GM12878 (cell line): ENCODE measurements at regions not wholly inside any gene's neighbourhood (a gene's known extent, or its start where the extent isn't known, plus 50 kb on each side); places are given as distances from the start of the nearest gene placed in this dataset.

Source experiments
- ATAC-seq: fragments of 200-7000 bp; cut with Tn5 transposase; 3 replicates; pipeline ENCODE4 v1.9.1; 2020; ENCODE audit warnings: mild to moderate bottlenecking, moderate library complexity
- BruUV-seq: library from RNA; stranded (reverse); fragments of 400-500 nt; replicated peaks from 2 replicates; lab custom pipeline; 2021; lab: Mats Ljungman, UMichigan
- CTCF ChIA-PET: fragments of 300-600 bp; sonication (Branson Sonifier 250); formaldehyde crosslinking; extraction: SDS; loops from one replicate; lab custom pipeline; 2021; ENCODE audit warnings: inconsistent platforms; lab: Yijun Ruan, JAX
- POLR2A ChIA-PET: fragments of 350-600 bp; formaldehyde crosslinking; extraction: SDS; loops from one replicate; lab custom pipeline; 2021; ENCODE audit warnings: inconsistent platforms; lab: Charles Lee
- RAD21 ChIA-PET: fragments of 300-600 bp; sonication (Branson Sonifier 250); formaldehyde crosslinking; loops from one replicate; lab custom pipeline; 2023; ENCODE audit warnings: antibody characterized with exemption; ENCODE audit not compliant: unreplicated experiment; lab: Charles Lee
- SMC1A ChIA-PET: fragments of 300-600 bp; sonication (Branson Sonifier 250); formaldehyde crosslinking; loops from one replicate; lab custom pipeline; 2023; ENCODE audit not compliant: unreplicated experiment, uncharacterized antibody; lab: Charles Lee
- DNase-seq: peaks from one replicate; pipeline ENCODE4 v3.0.0-alpha.2; 2011; ENCODE audit warnings: low read depth, low spot score
- FAIRE-seq: peaks from 3 replicates; lab custom pipeline; 2011; peaks lifted over from hg19 to GRCh38; lab: Jason Lieb, UNC
- H2AFZ ChIP-seq: 2 replicates; pipeline ENCODE4 v1.6.0; 2011; ENCODE audit warnings: low read depth, low read length, control low read depth; ENCODE audit not compliant: control insufficient read depth
- H3K27ac ChIP-seq: 2 replicates; pipeline ENCODE4 v1.5.1; 2011; ENCODE audit warnings: control low read depth; ENCODE audit not compliant: control insufficient read depth, insufficient read depth
- H3K27me3 ChIP-seq, 2 experiments: replicated peaks in 1 of 2; 2 replicates each; pipeline versions ENCODE4 v1.6.0 to v1.6.1; 2011; ENCODE audit warnings: low read length in 1 of 2; ENCODE audit not compliant: control insufficient read depth in 2 of 2, insufficient read depth in 2 of 2
- H3K36me3 ChIP-seq, 2 experiments: 2 replicates each; pipeline ENCODE4 v1.5.1; 2011; ENCODE audit warnings: low read length in 1 of 2; ENCODE audit not compliant: control insufficient read depth in 2 of 2, insufficient read depth in 2 of 2
- H3K4me1 ChIP-seq: 2 replicates; pipeline ENCODE4 v1.6.1; 2011; ENCODE audit warnings: mild to moderate bottlenecking, low read length, moderate library complexity, mixed read lengths; ENCODE audit not compliant: control insufficient read depth, insufficient read depth
- H3K4me2 ChIP-seq: 2 replicates; pipeline ENCODE4 v1.6.0; 2011; ENCODE audit warnings: control low read depth; ENCODE audit not compliant: control insufficient read depth, insufficient read depth
- H3K4me3 ChIP-seq: fragments of 200-600 bp; sonication (generic); 2 replicates; pipeline ENCODE4 v1.5.1; 2016
- H3K79me2 ChIP-seq: 2 replicates; pipeline ENCODE4 v1.6.0; 2011; ENCODE audit warnings: low read length; ENCODE audit not compliant: control insufficient read depth, insufficient read depth
- H3K9ac ChIP-seq: 2 replicates; pipeline ENCODE4 v1.8.0; 2011; ENCODE audit warnings: low read length, control low read depth, mixed read lengths; ENCODE audit not compliant: control insufficient read depth, insufficient read depth
- H3K9me3 ChIP-seq: replicated peaks from 3 replicates; pipeline ENCODE4 v1.5.1; 2011; ENCODE audit warnings: mild to moderate bottlenecking, low read length; ENCODE audit not compliant: control insufficient read depth, insufficient read depth
- H4K20me1 ChIP-seq: 2 replicates; pipeline ENCODE4 v1.6.0; 2011; ENCODE audit not compliant: control insufficient read depth, insufficient read depth
- BHLHE40 ChIP-seq, 2 experiments: fragments of 450-650 bp in 1 of 2; IDR thresholded peaks; 2 replicates each; pipeline ENCODE4 v1.6.1; 2011 to 2017; ENCODE audit warnings: low read depth in 2 of 2, borderline replicate concordance in 1 of 2, improper control_type of control experiment in 1 of 2, low read length in 1 of 2, mild to moderate bottlenecking in 1 of 2
- CBFB ChIP-seq: IDR thresholded peaks from 2 replicates; pipeline ENCODE4 v1.6.1; 2016; ENCODE audit warnings: antibody characterized with exemption, low read depth
- CEBPZ ChIP-seq: fragments of 150-350 bp; IDR thresholded peaks from 2 replicates; pipeline ENCODE4 v1.6.1; 2016; ENCODE audit warnings: low read depth, low read length
- CHD4 ChIP-seq: fragments of 200-600 bp; sonication (generic); IDR thresholded peaks from 2 replicates; pipeline ENCODE4 v1.6.1; 2016; ENCODE audit warnings: mild to moderate bottlenecking
- EZH2 ChIP-seq: IDR thresholded peaks from 2 replicates; pipeline ENCODE4 v1.6.1; 2012; ENCODE audit warnings: low read depth, mild to moderate bottlenecking, control low read depth, inconsistent platforms, low read length, borderline replicate concordance; ENCODE audit not compliant: control insufficient read depth
- GATAD2B ChIP-seq: fragments of 450-650 bp; conservative IDR thresholded peaks from 2 replicates; pipeline ENCODE4 v1.6.1; 2017; ENCODE audit warnings: low read depth, mild to moderate bottlenecking, moderate library complexity
- HCFC1 ChIP-seq: fragments of 150-350 bp; IDR thresholded peaks from 2 replicates; pipeline ENCODE4 v1.6.1; 2014; ENCODE audit warnings: low read length
- IKZF2 ChIP-seq, 2 experiments: fragments of 450-650 bp; IDR thresholded peaks; 2 replicates each; pipeline ENCODE4 v1.6.1; 2017; ENCODE audit warnings: mild to moderate bottlenecking in 2 of 2, moderate library complexity in 2 of 2
- MXI1 ChIP-seq: fragments of 150-350 bp; IDR thresholded peaks from 2 replicates; pipeline ENCODE4 v1.6.1; 2011; ENCODE audit warnings: low read depth, mild to moderate bottlenecking, inconsistent platforms, low read length, improper control_type of control experiment
- POLR2AphosphoS2 ChIP-seq: IDR thresholded peaks from 2 replicates; pipeline ENCODE4 v1.6.1; 2011; ENCODE audit warnings: low read depth, mild to moderate bottlenecking, low read length, improper control_type of control experiment, moderate library complexity
- RAD51 ChIP-seq: fragments of 450-650 bp; IDR thresholded peaks from 2 replicates; pipeline ENCODE4 v1.6.1; 2016; ENCODE audit warnings: moderate library complexity, mild to moderate bottlenecking, inconsistent platforms
- RELA ChIP-seq: fragments of 450-650 bp; IDR thresholded peaks from 2 replicates; pipeline ENCODE4 v1.8.0; 2014; ENCODE audit warnings: borderline replicate concordance; ENCODE audit not compliant: partially characterized antibody
- SMAD5 ChIP-seq: IDR thresholded peaks from 2 replicates; pipeline ENCODE4 v1.6.1; 2016; ENCODE audit warnings: antibody characterized with exemption, low read depth
- WRNIP1 ChIP-seq: IDR thresholded peaks from 2 replicates; pipeline ENCODE4 v1.6.1; 2011; ENCODE audit warnings: low read depth, low read length, improper control_type of control experiment, borderline replicate concordance
- YY1 ChIP-seq: IDR thresholded peaks from 2 replicates; pipeline ENCODE4 v1.6.1; 2011; ENCODE audit warnings: low read depth, mild to moderate bottlenecking, low read length
- ZBTB11 ChIP-seq: fragments of 450-650 bp; formaldehyde crosslinking; IDR thresholded peaks from 2 replicates; pipeline ENCODE4 v1.5.0; 2022; ENCODE audit warnings: mild to moderate bottlenecking, missing genetic modification characterization
- WGBS: methylation state at CpG from one replicate; pipeline ENCODE4 v1.1.6; 2016; ENCODE audit warnings: low lambda C conversion rate; ENCODE audit not compliant: insufficient replicate concordance, insufficient coverage; ENCODE audit errors: missing lambda C conversion rate; 5-methylcytosine and 5-hydroxymethylcytosine counted together
- in situ Hi-C: fragments of 300-500 bp; cut with MboI; formaldehyde crosslinking; loops from 9 replicates; pipeline ENCODE4 v1.14.3; 2018; ENCODE audit warnings: mixed read lengths
- intact Hi-C: fragments of 100-400 bp; cut with micrococcal nuclease; formaldehyde crosslinking; loops from one replicate; pipeline ENCODE4 v1.14.2; 2022; ENCODE audit not compliant: unreplicated experiment
- TF ChIP-seq, protein P1 (sequence below): fragments of 450-650 bp; IDR thresholded peaks from 2 replicates; pipeline ENCODE4 v1.6.1; 2014; ENCODE audit warnings: mild to moderate bottlenecking

GRCh38 chr5:35324679-35325078 lies 94.4 kb upstream of the PRLR start (continued):
- TF ChIP-seq CEBPZ (no peak), BHLHE40 (IDR thresholded peaks at IDR 0.05; ENCODE audit: borderline replicate concordance in 1 of 2, low read depth in 2 of 2, low read length in 1 of 2) (no peak), CBFB (no peak), RELA (no peak), HCFC1 (no peak), SMAD5 (no peak), YY1 (no peak), EZH2 (no peak), MXI1 (no peak)
- TF ChIP-seq, all 136 proteins: peak for 0

DNA sequence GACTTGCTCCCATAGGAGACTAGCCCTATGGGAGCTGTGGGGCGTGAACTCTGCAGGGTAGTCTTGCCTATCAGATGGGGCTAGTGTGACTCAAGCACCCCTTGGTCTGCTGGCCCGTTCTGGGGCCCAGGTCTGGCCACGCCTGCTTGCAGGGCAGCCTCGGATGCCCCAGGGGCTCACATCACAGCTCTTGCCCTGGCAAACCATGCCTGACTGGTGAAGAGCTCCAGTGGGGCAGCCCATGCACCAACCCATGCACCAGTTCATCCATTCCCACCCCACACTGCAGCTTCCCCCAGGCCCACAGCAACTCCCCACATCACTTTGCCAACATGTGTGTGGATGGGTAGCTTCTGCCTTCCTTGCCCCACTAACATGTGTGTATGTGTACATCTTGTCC lies 93.9 kb upstream of the PRLR start:
- 0% methylated on average over 4 of the region's 4 CpGs for WGBS
- ChIA-PET SMC1A (interaction anchor here (0.6 to 6.7 kb wide), 2 partner anchors 16 to 111 kb away, joined by 3 to 45 read pairs; no protein-coding TSS in a partner anchor), CTCF (interaction anchor here (1.5 kb wide), 1 partner anchor 112 kb away, joined by 6 read pairs; no protein-coding TSS in a partner anchor), POLR2A (no interaction called here), RAD21 (no interaction called here)
- Histone ChIP-seq H3K27me3 (no peaks in the 10 kb centered on the region), H4K20me1 (no peaks in the 10 kb centered on the region), H3K79me2 (no peaks in the 10 kb centered on the region), H3K9me3 (no peaks in the 10 kb centered on the region; the same call in 2 of the 3 replicates), H3K27ac (no peak overlapping the region), H3K36me3 (no peaks in the 10 kb centered on the region), H3K9ac (no peak overlapping the region), H3K4me1 (peaks cover 7% of the 10 kb centered on the region), H2AFZ (no peak overlapping the region), H3K4me2 (no peak overlapping the region), H3K4me3 (no peak overlapping the region)
- no TSS peak for BruUV-seq
- DNase-seq (no peak), FAIRE-seq (no peak), ATAC-seq (no peak)
- intact Hi-C loops (no loop called here), in situ Hi-C loops (no loop called here)
- TF ChIP-seq CHD4 (no peak), ZBTB11 (no peak), WRNIP1 (no peak), IKZF2 (IDR thresholded peaks at IDR 0.05) (no peak), GATAD2B (no peak), RAD51 (no peak), POLR2AphosphoS2 (no peak)
- TF ChIP-seq, protein P1, sequence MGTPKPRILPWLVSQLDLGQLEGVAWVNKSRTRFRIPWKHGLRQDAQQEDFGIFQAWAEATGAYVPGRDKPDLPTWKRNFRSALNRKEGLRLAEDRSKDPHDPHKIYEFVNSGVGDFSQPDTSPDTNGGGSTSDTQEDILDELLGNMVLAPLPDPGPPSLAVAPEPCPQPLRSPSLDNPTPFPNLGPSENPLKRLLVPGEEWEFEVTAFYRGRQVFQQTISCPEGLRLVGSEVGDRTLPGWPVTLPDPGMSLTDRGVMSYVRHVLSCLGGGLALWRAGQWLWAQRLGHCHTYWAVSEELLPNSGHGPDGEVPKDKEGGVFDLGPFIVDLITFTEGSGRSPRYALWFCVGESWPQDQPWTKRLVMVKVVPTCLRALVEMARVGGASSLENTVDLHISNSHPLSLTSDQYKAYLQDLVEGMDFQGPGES: no peak
